HepG2 (cell line): ENCODE measurements at regions not wholly inside any gene's neighbourhood (a gene's known extent, or its start where the extent isn't known, plus 50 kb on each side); places are given as distances from the start of the nearest gene placed in this dataset.

Source experiments
- EZH2 ChIP-seq: conservative IDR thresholded peaks from 2 replicates; pipeline ENCODE4 v1.6.1; 2012; ENCODE audit warnings: mild to moderate bottlenecking, low read depth, low read length, moderate library complexity
- NR2F6 ChIP-seq, 2 experiments: IDR thresholded peaks; 2 replicates each; pipeline ENCODE4 v1.6.1; 2016; ENCODE audit warnings: antibody characterized with exemption in 1 of 2, mild to moderate bottlenecking in 1 of 2
- ZNF124 ChIP-seq: sonication (generic); formaldehyde crosslinking; IDR thresholded peaks from 2 replicates; pipeline ENCODE4 v1.4.0; 2020; ENCODE audit warnings: missing genetic modification reagents
- ZNF263 ChIP-seq: sonication (generic); formaldehyde crosslinking; IDR thresholded peaks from 2 replicates; pipeline ENCODE4 v1.4.0; 2020; ENCODE audit warnings: missing genetic modification reagents
- TF ChIP-seq, protein P1 (sequence below): sonication (generic); formaldehyde crosslinking; IDR thresholded peaks from 2 replicates; pipeline ENCODE4 v1.5.0; 2020; ENCODE audit warnings: mild to moderate bottlenecking, missing genetic modification reagents, moderate library complexity
- TF ChIP-seq, protein P2 (sequence below): sonication (generic); formaldehyde crosslinking; IDR thresholded peaks from 2 replicates; pipeline ENCODE4 v1.8.1; 2022; ENCODE audit warnings: mild to moderate bottlenecking, missing genetic modification reagents
- TF ChIP-seq, protein P3 (sequence below): sonication (generic); formaldehyde crosslinking; IDR thresholded peaks from 2 replicates; pipeline ENCODE4 v1.4.0; 2020; ENCODE audit warnings: missing genetic modification reagents, borderline replicate concordance

DNA sequence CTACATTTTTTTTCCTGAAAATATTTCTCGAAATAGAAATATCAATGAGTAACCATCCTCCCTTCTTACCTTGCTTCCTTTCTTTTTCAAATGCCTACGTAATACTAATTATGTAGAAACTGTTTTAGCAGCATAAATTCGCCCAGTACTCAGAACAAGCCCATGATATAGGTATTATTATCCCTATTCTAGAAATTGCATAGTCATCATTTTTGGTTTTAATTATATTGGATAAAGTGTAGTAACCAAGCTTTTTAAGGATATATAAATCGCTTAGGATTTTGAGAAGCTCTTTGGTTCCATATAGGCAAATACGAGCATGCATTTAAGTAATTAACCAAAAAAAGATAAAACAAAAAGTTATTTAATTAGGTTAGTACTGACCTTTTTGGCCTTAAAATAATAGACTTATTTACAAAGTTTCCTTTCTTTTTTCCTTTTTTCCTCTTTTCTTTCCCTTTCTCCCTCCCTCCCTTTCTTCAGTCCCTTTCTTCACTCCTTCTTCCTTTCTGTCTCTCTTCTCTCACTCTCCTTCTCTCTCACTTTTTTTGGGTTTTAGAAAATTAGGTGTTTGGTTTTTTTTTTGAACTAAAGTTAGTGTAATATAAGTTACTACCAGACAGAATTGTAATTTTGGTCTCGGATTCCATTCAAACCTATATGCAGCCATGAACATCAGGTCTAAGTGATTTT lies 457.7 kb downstream of the RFPL4B start:
- TF ChIP-seq, protein P1, sequence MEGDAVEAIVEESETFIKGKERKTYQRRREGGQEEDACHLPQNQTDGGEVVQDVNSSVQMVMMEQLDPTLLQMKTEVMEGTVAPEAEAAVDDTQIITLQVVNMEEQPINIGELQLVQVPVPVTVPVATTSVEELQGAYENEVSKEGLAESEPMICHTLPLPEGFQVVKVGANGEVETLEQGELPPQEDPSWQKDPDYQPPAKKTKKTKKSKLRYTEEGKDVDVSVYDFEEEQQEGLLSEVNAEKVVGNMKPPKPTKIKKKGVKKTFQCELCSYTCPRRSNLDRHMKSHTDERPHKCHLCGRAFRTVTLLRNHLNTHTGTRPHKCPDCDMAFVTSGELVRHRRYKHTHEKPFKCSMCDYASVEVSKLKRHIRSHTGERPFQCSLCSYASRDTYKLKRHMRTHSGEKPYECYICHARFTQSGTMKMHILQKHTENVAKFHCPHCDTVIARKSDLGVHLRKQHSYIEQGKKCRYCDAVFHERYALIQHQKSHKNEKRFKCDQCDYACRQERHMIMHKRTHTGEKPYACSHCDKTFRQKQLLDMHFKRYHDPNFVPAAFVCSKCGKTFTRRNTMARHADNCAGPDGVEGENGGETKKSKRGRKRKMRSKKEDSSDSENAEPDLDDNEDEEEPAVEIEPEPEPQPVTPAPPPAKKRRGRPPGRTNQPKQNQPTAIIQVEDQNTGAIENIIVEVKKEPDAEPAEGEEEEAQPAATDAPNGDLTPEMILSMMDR = no peak
- TF ChIP-seq ZNF124 (CRISPR knock-in tag) (no peak), ZNF263 (CRISPR knock-in tag) (no peak), NR2F6 (IDR thresholded peaks at IDR 0.05) (no peak), NR2F6 (CRISPR knock-in tag; IDR thresholded peaks at IDR 0.05) (no peak), EZH2 (no peak)
- TF ChIP-seq, protein P2, sequence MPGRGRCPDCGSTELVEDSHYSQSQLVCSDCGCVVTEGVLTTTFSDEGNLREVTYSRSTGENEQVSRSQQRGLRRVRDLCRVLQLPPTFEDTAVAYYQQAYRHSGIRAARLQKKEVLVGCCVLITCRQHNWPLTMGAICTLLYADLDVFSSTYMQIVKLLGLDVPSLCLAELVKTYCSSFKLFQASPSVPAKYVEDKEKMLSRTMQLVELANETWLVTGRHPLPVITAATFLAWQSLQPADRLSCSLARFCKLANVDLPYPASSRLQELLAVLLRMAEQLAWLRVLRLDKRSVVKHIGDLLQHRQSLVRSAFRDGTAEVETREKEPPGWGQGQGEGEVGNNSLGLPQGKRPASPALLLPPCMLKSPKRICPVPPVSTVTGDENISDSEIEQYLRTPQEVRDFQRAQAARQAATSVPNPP (CRISPR knock-in tag) = no peak
- TF ChIP-seq, protein P3, sequence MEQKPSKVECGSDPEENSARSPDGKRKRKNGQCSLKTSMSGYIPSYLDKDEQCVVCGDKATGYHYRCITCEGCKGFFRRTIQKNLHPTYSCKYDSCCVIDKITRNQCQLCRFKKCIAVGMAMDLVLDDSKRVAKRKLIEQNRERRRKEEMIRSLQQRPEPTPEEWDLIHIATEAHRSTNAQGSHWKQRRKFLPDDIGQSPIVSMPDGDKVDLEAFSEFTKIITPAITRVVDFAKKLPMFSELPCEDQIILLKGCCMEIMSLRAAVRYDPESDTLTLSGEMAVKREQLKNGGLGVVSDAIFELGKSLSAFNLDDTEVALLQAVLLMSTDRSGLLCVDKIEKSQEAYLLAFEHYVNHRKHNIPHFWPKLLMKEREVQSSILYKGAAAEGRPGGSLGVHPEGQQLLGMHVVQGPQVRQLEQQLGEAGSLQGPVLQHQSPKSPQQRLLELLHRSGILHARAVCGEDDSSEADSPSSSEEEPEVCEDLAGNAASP (CRISPR knock-in tag) = no peak
